ENCODE measurements at regions not wholly inside any gene's neighbourhood (a gene's known extent, or its start where the extent isn't known, plus 50 kb on each side); places are given as distances from the start of the nearest gene placed in this dataset.
A peak's percentile ranks its signal among the peaks of the same experiment; 100 is the strongest.

DNA sequence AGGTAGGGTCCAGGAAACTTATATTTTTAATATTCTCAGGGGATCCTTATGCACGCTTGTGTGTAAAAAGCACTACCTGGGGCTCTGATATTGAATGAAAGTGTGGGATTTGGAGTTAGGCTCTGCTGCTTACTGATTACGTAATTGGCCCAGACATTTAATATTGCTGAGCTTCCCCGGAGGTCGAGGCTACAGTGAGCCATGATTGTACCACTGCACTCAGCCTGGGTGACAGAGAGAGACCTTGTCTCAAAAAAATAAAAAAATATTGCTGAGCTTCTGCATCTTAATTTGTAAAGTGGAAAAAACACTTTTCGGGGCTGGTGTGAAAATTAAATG lies 62.2 kb upstream of the KIF26B start:
- intact Hi-C loops (cut with micrococcal nuclease; ENCODE audit: unreplicated experiment): no loop called here
- ChIA-PET POLR2A (ENCODE audit: low non-redundant PET) (no interaction called here), CTCF (no interaction called here)
- Histone ChIP-seq H3K4me1 (ENCODE audit: insufficient read depth, low read length, poor library complexity, severe bottlenecking) (no peaks in the 10 kb centered on the region), H3K9me3 (ENCODE audit: low read depth, low read length, poor library complexity, severe bottlenecking) (no peaks in the 10 kb centered on the region), H3K27ac (ENCODE audit: low read depth, low read length, poor library complexity, severe bottlenecking) (no peak overlapping the region), H3K4me3 (ENCODE audit: low read depth, low read length, poor library complexity, severe bottlenecking) (no peak overlapping the region), H3K27me3 (replicated peaks; ENCODE audit: insufficient read depth, low read depth, low read length, poor library complexity) (no peaks in the 10 kb centered on the region), H3K36me3 (ENCODE audit: insufficient read depth, low read length, poor library complexity, severe bottlenecking) (no peaks in the 10 kb centered on the region)
- TF ChIP-seq EZH2 (IDR thresholded peaks at IDR 0.05; ENCODE audit: borderline replicate concordance, low read depth, low read length, poor library complexity, severe bottlenecking): no peak
- TF ChIP-seq, protein P1, sequence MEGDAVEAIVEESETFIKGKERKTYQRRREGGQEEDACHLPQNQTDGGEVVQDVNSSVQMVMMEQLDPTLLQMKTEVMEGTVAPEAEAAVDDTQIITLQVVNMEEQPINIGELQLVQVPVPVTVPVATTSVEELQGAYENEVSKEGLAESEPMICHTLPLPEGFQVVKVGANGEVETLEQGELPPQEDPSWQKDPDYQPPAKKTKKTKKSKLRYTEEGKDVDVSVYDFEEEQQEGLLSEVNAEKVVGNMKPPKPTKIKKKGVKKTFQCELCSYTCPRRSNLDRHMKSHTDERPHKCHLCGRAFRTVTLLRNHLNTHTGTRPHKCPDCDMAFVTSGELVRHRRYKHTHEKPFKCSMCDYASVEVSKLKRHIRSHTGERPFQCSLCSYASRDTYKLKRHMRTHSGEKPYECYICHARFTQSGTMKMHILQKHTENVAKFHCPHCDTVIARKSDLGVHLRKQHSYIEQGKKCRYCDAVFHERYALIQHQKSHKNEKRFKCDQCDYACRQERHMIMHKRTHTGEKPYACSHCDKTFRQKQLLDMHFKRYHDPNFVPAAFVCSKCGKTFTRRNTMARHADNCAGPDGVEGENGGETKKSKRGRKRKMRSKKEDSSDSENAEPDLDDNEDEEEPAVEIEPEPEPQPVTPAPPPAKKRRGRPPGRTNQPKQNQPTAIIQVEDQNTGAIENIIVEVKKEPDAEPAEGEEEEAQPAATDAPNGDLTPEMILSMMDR (conservative IDR thresholded peaks at IDR 0.05; ENCODE audit: low read depth, low read length): no peak
- no peak for DNase-seq (ENCODE audit: low spot score)
- BruUV-seq (replicated peaks): no TSS peak

DNA sequence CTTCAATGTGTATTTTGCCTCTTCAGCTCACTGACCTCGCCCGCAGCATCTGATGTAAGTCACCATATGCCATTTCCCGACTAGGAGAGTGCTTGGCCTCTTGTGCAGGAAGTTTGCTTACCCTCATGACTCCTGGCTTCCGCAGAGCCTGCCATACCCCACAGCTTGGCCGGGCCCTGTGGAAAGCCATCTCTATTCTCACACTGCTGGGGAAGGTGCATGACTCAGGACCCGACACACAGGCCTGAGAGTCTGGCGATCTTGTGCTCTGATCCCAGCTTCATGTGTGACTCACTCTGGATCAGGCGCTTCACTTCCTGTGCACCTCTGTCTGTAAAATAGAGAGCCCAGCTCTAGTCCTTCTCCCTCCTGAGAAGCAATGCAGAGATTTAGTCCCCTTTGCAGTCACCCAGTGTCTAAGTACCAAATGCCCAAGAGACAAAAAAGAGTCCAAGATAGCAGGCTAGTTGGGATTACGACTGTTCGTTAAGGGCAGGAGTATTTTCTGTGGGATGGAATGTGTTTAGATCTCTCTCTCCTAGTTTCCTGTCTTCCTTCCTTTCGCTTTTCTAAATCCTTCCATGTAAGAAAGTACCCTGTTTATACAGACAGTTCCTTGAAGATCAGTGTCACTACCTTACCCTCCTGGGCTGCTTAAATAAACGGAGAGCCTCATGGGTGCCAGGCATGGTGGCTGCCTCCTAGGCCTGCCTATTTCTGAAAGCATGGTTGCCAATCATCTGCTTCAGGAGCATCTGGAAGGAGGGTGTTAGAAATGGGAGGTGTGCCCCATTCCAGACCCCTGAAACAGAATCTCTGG lies 62.8 kb upstream of the KIF26B start:
- ChIA-PET POLR2A (ENCODE audit: low non-redundant PET) (no interaction called here), CTCF (no interaction called here)
- BruUV-seq (replicated peaks): no TSS peak
- Histone ChIP-seq H3K27me3 (replicated peaks; ENCODE audit: insufficient read depth, low read depth, low read length, poor library complexity) (no peaks in the 10 kb centered on the region), H3K4me3 (ENCODE audit: low read depth, low read length, poor library complexity, severe bottlenecking) (no peak overlapping the region), H3K4me1 (ENCODE audit: insufficient read depth, low read length, poor library complexity, severe bottlenecking) (no peaks in the 10 kb centered on the region), H3K36me3 (ENCODE audit: insufficient read depth, low read length, poor library complexity, severe bottlenecking) (no peaks in the 10 kb centered on the region), H3K27ac (ENCODE audit: low read depth, low read length, poor library complexity, severe bottlenecking) (no peak overlapping the region), H3K9me3 (ENCODE audit: low read depth, low read length, poor library complexity, severe bottlenecking) (no peaks in the 10 kb centered on the region)
- intact Hi-C loops (cut with micrococcal nuclease; ENCODE audit: unreplicated experiment): no loop called here
- peak; percentile 26 for DNase-seq (ENCODE audit: low spot score)
- no peak for TF ChIP-seq EZH2 (IDR thresholded peaks at IDR 0.05; ENCODE audit: borderline replicate concordance, low read depth, low read length, poor library complexity, severe bottlenecking)
- TF ChIP-seq, protein P1 (conservative IDR thresholded peaks at IDR 0.05; ENCODE audit: low read depth, low read length): no peak

DNA sequence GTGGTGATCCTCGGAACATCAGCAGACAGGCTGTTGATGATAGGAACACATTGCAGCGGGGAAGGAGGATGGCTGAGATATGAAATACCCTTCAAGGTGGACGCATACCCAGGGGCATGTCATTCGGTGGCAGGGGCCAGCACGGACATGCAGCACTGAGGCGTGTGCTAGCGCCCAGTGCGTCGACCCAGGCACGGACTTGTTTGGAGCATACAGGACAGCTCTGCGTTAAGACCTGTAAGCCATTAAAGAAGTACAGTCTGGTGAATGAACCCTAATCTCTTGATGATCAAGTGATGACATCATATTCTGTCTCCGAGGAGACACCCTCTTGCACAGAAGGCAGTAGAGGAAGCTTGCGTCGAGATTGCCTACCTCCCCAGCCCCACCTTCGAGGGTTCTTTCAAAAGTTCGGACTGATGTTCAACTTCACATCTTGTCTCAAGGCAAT lies 63.6 kb upstream of the KIF26B start:
- ChIA-PET CTCF (no interaction called here), POLR2A (ENCODE audit: low non-redundant PET) (no interaction called here)
- no peak for TF ChIP-seq EZH2 (IDR thresholded peaks at IDR 0.05; ENCODE audit: borderline replicate concordance, low read depth, low read length, poor library complexity, severe bottlenecking)
- TF ChIP-seq, protein P1 (conservative IDR thresholded peaks at IDR 0.05; ENCODE audit: low read depth, low read length): no peak
- H3K27ac ChIP-seq (ENCODE audit: low read depth, low read length, poor library complexity, severe bottlenecking): no peak overlapping the region
- no peaks in the 10 kb centered on the region for H3K27me3 ChIP-seq (replicated peaks; ENCODE audit: insufficient read depth, low read depth, low read length, poor library complexity)
- H3K36me3 ChIP-seq (ENCODE audit: insufficient read depth, low read length, poor library complexity, severe bottlenecking): no peaks in the 10 kb centered on the region
- no peaks in the 10 kb centered on the region for H3K9me3 ChIP-seq (ENCODE audit: low read depth, low read length, poor library complexity, severe bottlenecking)
- intact Hi-C loops (cut with micrococcal nuclease; ENCODE audit: unreplicated experiment): no loop called here
- DNase-seq (ENCODE audit: low spot score): no peak
- no peaks in the 10 kb centered on the region for H3K4me1 ChIP-seq (ENCODE audit: insufficient read depth, low read length, poor library complexity, severe bottlenecking)
- no peak overlapping the region for H3K4me3 ChIP-seq (ENCODE audit: low read depth, low read length, poor library complexity, severe bottlenecking)
- no TSS peak for BruUV-seq (replicated peaks)
